HEK293 (cell line): ENCODE measurements at regions not wholly inside any gene's neighbourhood (a gene's known extent, or its start where the extent isn't known, plus 50 kb on each side); places are given as distances from the start of the nearest gene placed in this dataset.

Experiments used
- CTCF ChIP-seq: fragments of 450-650 bp; formaldehyde crosslinking; IDR thresholded peaks from 2 replicates; pipeline ENCODE4 v1.5.1; 2016; ENCODE audit warnings: missing biosample characterization, missing genetic modification characterization
- KLF7 ChIP-seq: fragments of 450-650 bp; formaldehyde crosslinking; IDR thresholded peaks from 2 replicates; pipeline ENCODE4 v1.5.1; 2016; ENCODE audit warnings: missing biosample characterization, missing genetic modification characterization, borderline replicate concordance
- SETDB1 ChIP-seq: IDR thresholded peaks from one replicate; pipeline ENCODE4 v1.6.1; 2017; ENCODE audit warnings: mild to moderate bottlenecking, low read length, moderate library complexity, mixed read lengths; ENCODE audit not compliant: insufficient read length
- YY1 ChIP-seq: fragments of 450-650 bp; formaldehyde crosslinking; IDR thresholded peaks from 2 replicates; pipeline ENCODE4 v1.5.1; 2018; ENCODE audit warnings: missing biosample characterization, missing genetic modification characterization
- ZNF433 ChIP-seq: fragments of 450-650 bp; formaldehyde crosslinking; IDR thresholded peaks from 2 replicates; pipeline ENCODE4 v1.5.1; 2016; ENCODE audit warnings: missing biosample characterization, missing genetic modification characterization, low read depth
- ZNF704 ChIP-seq: fragments of 450-650 bp; formaldehyde crosslinking; IDR thresholded peaks from 2 replicates; pipeline ENCODE4 v1.5.1; 2016; ENCODE audit warnings: missing biosample characterization, missing genetic modification characterization
- ZSCAN4 ChIP-seq: fragments of 450-650 bp; formaldehyde crosslinking; IDR thresholded peaks from 2 replicates; pipeline ENCODE4 v1.5.1; 2017; ENCODE audit warnings: missing biosample characterization, missing genetic modification characterization
- TF ChIP-seq, protein P1 (sequence below): fragments of 450-650 bp; formaldehyde crosslinking; IDR thresholded peaks from 2 replicates; pipeline ENCODE4 v1.5.1; 2016; ENCODE audit warnings: missing biosample characterization, missing genetic modification characterization

DNA sequence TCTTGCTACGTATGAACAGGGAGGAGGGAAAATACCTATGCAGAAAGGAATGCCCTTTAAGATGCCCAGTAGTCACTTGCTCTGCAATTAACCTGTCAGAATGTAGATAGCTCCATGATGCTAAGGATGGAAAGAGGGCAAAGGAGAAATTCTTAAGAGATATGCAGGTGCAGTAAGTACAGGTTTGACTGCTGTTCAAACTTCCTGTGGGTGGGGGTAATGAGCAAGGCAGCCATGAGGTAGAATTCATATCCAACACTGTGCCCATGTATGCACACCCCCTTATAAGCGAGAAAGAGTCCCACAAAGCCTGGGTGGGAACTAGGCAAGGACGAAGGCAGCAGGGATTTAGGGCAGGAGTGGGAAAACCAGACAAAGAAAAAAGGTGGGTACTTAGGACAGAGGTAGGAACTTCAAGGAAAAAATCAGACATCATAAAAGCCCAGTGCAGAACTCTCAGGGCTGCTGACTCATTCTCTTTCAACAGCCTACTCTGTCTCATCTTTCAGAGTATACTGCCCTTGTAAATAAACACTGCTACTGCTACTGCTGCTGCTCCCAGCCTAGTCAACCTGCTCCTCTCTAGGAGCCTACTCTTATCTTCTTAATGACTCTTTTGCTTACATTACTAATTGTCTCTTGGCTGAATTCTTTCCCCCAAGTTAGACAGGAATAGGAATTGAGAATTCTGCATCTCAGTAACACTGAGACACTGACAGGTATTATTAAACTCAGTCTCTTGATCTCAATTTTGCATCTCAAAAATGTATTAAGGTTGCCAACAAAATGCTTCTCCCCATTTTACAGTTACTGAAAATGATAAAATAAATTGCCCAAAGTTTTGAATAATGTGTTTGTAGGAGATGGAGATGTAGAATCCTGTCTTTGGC lies 189.0 kb downstream of the PTH2R start:
- TF ChIP-seq KLF7 (tag by site-specific recombination) (no peak), ZSCAN4 (tag by site-specific recombination) (no peak), CTCF (tag by site-specific recombination) (no peak), ZNF704 (no peak), SETDB1 (peak; percentile 93), YY1 (tag by site-specific recombination) (no peak), ZNF433 (tag by site-specific recombination) (no peak)
- TF ChIP-seq, protein P1, sequence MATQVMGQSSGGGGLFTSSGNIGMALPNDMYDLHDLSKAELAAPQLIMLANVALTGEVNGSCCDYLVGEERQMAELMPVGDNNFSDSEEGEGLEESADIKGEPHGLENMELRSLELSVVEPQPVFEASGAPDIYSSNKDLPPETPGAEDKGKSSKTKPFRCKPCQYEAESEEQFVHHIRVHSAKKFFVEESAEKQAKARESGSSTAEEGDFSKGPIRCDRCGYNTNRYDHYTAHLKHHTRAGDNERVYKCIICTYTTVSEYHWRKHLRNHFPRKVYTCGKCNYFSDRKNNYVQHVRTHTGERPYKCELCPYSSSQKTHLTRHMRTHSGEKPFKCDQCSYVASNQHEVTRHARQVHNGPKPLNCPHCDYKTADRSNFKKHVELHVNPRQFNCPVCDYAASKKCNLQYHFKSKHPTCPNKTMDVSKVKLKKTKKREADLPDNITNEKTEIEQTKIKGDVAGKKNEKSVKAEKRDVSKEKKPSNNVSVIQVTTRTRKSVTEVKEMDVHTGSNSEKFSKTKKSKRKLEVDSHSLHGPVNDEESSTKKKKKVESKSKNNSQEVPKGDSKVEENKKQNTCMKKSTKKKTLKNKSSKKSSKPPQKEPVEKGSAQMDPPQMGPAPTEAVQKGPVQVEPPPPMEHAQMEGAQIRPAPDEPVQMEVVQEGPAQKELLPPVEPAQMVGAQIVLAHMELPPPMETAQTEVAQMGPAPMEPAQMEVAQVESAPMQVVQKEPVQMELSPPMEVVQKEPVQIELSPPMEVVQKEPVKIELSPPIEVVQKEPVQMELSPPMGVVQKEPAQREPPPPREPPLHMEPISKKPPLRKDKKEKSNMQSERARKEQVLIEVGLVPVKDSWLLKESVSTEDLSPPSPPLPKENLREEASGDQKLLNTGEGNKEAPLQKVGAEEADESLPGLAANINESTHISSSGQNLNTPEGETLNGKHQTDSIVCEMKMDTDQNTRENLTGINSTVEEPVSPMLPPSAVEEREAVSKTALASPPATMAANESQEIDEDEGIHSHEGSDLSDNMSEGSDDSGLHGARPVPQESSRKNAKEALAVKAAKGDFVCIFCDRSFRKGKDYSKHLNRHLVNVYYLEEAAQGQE = no peak
